Heart left ventricle (tissue), 13 donors: ENCODE measurements at regions not wholly inside any gene's neighbourhood (a gene's known extent, or its start where the extent isn't known, plus 50 kb on each side); places are given as distances from the start of the nearest gene placed in this dataset.

ENCODE experiments used
- CTCF ChIP-seq, 12 donors: fragments of 200-600 bp; sonication (generic) in 4 of 12; IDR thresholded peaks; one replicate each; pipeline versions ENCODE4 v1.5.0 to v1.8.0; 2018 to 2022; ENCODE audit warnings: antibody characterized with exemption in 12 of 12, mild to moderate bottlenecking in 5 of 12
- POLR2A ChIP-seq, 2 donors: fragments of 450-650 bp; IDR thresholded peaks; one replicate each; pipeline ENCODE4 v1.6.1; 2017; ENCODE audit warnings: antibody characterized with exemption in 2 of 2, mild to moderate bottlenecking in 2 of 2, moderate library complexity in 2 of 2
- donor health status: ischemic (EF 13 %, LVEDD 7.1; RV severe dilation, severe dysfunction).
- donor health status: DM: no; HTN: yes; CAD: no.
- donor health status: DM: no; HTN: no; CAD: no.
- donor health status: ischemic (EF 25% LVEDD 6.9; RV normal size, moderate dysfunction).
- donor health status: ischemic (EF 25% LVEDD 5.7; RV mildly dilated, moderate dysfunction).
- donor health status: ischemic (EF 35%, LVEDD 5.7; RV mildly dilated, moderate dysfunction).
- donor health status: nonischemic (EF 11% LVEDD 7.7; RV severe dilation, severe dysfunction).
- donor health status: DM: yes; HTN: yes; CAD: no.
- donor health status: PGD.
- donor health status: ischemic (EF 29% LVEDD 5.4; RV normal size, mild dysfunction).
- donor health status: nonischemic (EF 23%, LVEDD 6.1; RV moderate dilation, normal function).

- TF ChIP-seq CTCF (IDR thresholded peaks at IDR 0.05) (no peak), POLR2A (IDR thresholded peaks at IDR 0.05) (no peak)
Observed at GRCh38 chr14:86858031-86858430, 1135.0 kb downstream of the GALC start.
